ENCODE measurements at regions not wholly inside any gene's neighbourhood (a gene's known extent, or its start where the extent isn't known, plus 50 kb on each side); places are given as distances from the start of the nearest gene placed in this dataset.

GRCh38 chr18:24791751-24792545 lies 331.5 kb downstream of the HRH4 start:
- no peak for DNase-seq (ENCODE audit: low spot score)

GRCh38 chr18:24793742-24794141 lies 333.3 kb downstream of the HRH4 start:
- no peak for DNase-seq (ENCODE audit: low spot score)

- no peak for DNase-seq (ENCODE audit: low spot score)
Measured at GRCh38 chr18:24795129-24795528, 334.7 kb downstream of the HRH4 start.

- DNase-seq (ENCODE audit: low spot score) = no peak
Measured at GRCh38 chr18:24797981-24798380, 337.5 kb downstream of the HRH4 start.

GRCh38 chr18:24799176-24799575 lies 338.7 kb downstream of the HRH4 start:
- no peak for DNase-seq (ENCODE audit: low spot score)

- no peak for DNase-seq (ENCODE audit: low spot score)
Measured at GRCh38 chr18:24799720-24800119, 339.3 kb downstream of the HRH4 start.

GRCh38 chr18:24801001-24801400 lies 340.6 kb downstream of the HRH4 start:
- DNase-seq (ENCODE audit: low spot score) = no peak

- no peak for DNase-seq (ENCODE audit: low spot score)
Measured at GRCh38 chr18:24802456-24802855, 342.0 kb downstream of the HRH4 start.

GRCh38 chr18:24805156-24805555 lies 344.7 kb downstream of the HRH4 start:
- DNase-seq (ENCODE audit: low spot score) = no peak

GRCh38 chr18:24809173-24809950 lies 348.9 kb downstream of the HRH4 start:
- DNase-seq (ENCODE audit: low spot score) = no peak

GRCh38 chr18:24810561-24811305 lies 350.3 kb downstream of the HRH4 start:
- no peak for DNase-seq (ENCODE audit: low spot score)

- DNase-seq (ENCODE audit: low spot score) = no peak
Measured at GRCh38 chr18:24811950-24812681, 351.7 kb downstream of the HRH4 start.

- no peak for DNase-seq (ENCODE audit: low spot score)
Measured at GRCh38 chr18:24814521-24814920, 354.1 kb downstream of the HRH4 start.

- DNase-seq (ENCODE audit: low spot score) = no peak
Measured at GRCh38 chr18:24817150-24817549, 356.7 kb downstream of the HRH4 start.

- DNase-seq (ENCODE audit: low spot score) = no peak
Measured at GRCh38 chr18:24817587-24818371, 357.3 kb downstream of the HRH4 start.

GRCh38 chr18:24818441-24818840 lies 358.0 kb downstream of the HRH4 start:
- DNase-seq (ENCODE audit: low spot score) = no peak

- no peak for DNase-seq (ENCODE audit: low spot score)
Measured at GRCh38 chr18:24819141-24819890, 358.9 kb downstream of the HRH4 start.

GRCh38 chr18:24825397-24825796 lies 365.0 kb downstream of the HRH4 start:
- no peak for DNase-seq (ENCODE audit: low spot score)

GRCh38 chr18:24826605-24827004 lies 366.2 kb downstream of the HRH4 start:
- DNase-seq (ENCODE audit: low spot score) = no peak

GRCh38 chr18:24827501-24827900 lies 367.1 kb downstream of the HRH4 start:
- DNase-seq (ENCODE audit: low spot score) = no peak
